ENCODE measurements at regions not wholly inside any gene's neighbourhood (a gene's known extent, or its start where the extent isn't known, plus 50 kb on each side); places are given as distances from the start of the nearest gene placed in this dataset.
"Not testable (repeated sequence)": the region's sequence is repeated elsewhere in the genome, so short reads cannot be mapped to it uniquely, and the experiment has no call there.

GRCh38 chr16:63695347-63695746 is 1426.5 kb downstream of the CDH11 start:
- DNase-seq (ENCODE audit: low read depth), result no peak

- DNase-seq (ENCODE audit: low read depth), result no peak
Measured at GRCh38 chr16:63690961-63691360, 1430.9 kb downstream of the CDH11 start.

GRCh38 chr16:63690267-63690666 is 1431.6 kb downstream of the CDH11 start:
- no peak for DNase-seq (ENCODE audit: low read depth)

- no peak for DNase-seq (ENCODE audit: low read depth)
Measured at GRCh38 chr16:63689068-63689467, 1432.8 kb downstream of the CDH11 start.

- no peak for DNase-seq (ENCODE audit: low read depth)
Measured at GRCh38 chr16:63684149-63685101, 1437.4 kb downstream of the CDH11 start.

GRCh38 chr16:63682844-63683243 is 1439.0 kb downstream of the CDH11 start:
- no peak for DNase-seq (ENCODE audit: low read depth)

GRCh38 chr16:63672493-63672892 is 1449.4 kb downstream of the CDH11 start:
- no peak for DNase-seq (ENCODE audit: low read depth)

- DNase-seq (ENCODE audit: low read depth), result no peak
Measured at GRCh38 chr16:63663155-63663554, 1458.7 kb downstream of the CDH11 start.

GRCh38 chr16:63655846-63656245 is 1466.0 kb downstream of the CDH11 start:
- DNase-seq (ENCODE audit: low read depth), result no peak

- DNase-seq (ENCODE audit: low read depth), result no peak
Measured at GRCh38 chr16:63653044-63653839, 1468.6 kb downstream of the CDH11 start.

- no peak for DNase-seq (ENCODE audit: low read depth)
Measured at GRCh38 chr16:63652091-63652490, 1469.8 kb downstream of the CDH11 start.

- no peak for DNase-seq (ENCODE audit: low read depth)
Measured at GRCh38 chr16:63650550-63650949, 1471.3 kb downstream of the CDH11 start.

- DNase-seq (ENCODE audit: low read depth), result not testable (repeated sequence)
Measured at GRCh38 chr16:63633706-63634445, 1488.0 kb downstream of the CDH11 start.

- DNase-seq (ENCODE audit: low read depth), result no peak
Measured at GRCh38 chr16:63629272-63629671, 1492.6 kb downstream of the CDH11 start.

GRCh38 chr16:63628812-63629211 is 1493.1 kb downstream of the CDH11 start:
- DNase-seq (ENCODE audit: low read depth), result no peak

GRCh38 chr16:63625126-63625525 is 1496.7 kb downstream of the CDH11 start:
- no peak for DNase-seq (ENCODE audit: low read depth)

GRCh38 chr16:63623551-63624039 is 1498.3 kb downstream of the CDH11 start:
- no peak for DNase-seq (ENCODE audit: low read depth)

- DNase-seq (ENCODE audit: low read depth), result no peak
Measured at GRCh38 chr16:63618896-63619485, 1502.9 kb downstream of the CDH11 start.

GRCh38 chr16:63617990-63618763 is 1503.7 kb downstream of the CDH11 start:
- DNase-seq (ENCODE audit: low read depth), result no peak

GRCh38 chr16:63617047-63617989 is 1504.5 kb downstream of the CDH11 start:
- no peak for DNase-seq (ENCODE audit: low read depth)

Data from GM04503 (cell line).